22Rv1 (cell line): ENCODE measurements at regions not wholly inside any gene's neighbourhood (a gene's known extent, or its start where the extent isn't known, plus 50 kb on each side); places are given as distances from the start of the nearest gene placed in this dataset.

ENCODE experiments used
- ZFX ChIP-seq: fragments of 450-650 bp; IDR thresholded peaks from 2 replicates; pipeline ENCODE4 v1.6.1; 2017; ENCODE audit warnings: antibody characterized with exemption, borderline replicate concordance
- TF ChIP-seq, protein P1 (sequence below): fragments of 450-650 bp; IDR thresholded peaks from 2 replicates; pipeline ENCODE4 v1.5.1; 2017; ENCODE audit warnings: mild to moderate bottlenecking

DNA sequence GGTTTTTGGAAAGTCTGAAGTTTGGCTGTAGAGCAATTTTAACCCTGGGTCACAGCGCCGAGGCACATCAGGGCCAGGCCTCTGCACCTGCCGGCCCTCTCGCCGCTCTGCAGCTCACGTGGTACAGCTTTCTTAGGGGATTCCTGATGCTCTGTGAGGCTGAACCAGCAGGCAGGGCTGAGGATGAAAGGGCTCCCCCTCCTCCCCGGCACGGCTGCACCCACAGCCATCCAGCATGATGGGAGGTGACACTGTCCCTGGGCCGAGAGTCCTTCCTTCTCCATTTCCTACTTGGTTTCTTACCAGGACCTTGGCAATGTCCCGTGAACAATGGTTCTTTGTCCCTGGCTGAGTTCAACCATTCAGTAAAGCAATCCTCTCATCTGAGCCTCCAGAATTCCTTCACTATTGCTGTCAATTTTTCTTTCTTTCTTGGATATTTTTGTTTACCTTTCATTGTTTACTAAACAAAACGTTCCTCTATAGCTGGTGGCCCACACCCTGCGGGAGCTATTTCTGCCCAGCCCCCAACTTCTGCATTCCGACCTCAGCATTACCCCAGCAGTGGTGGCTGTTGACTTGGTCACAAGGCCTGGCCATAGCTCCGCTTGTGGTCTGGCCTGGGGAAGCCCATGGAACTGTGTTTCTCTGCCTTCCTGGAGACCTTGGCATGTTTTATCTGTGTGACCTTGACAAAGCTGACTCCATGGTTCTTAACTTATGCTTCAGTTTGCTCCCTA is 172.8 kb upstream of the B3GAT1 start:
- TF ChIP-seq, protein P1, sequence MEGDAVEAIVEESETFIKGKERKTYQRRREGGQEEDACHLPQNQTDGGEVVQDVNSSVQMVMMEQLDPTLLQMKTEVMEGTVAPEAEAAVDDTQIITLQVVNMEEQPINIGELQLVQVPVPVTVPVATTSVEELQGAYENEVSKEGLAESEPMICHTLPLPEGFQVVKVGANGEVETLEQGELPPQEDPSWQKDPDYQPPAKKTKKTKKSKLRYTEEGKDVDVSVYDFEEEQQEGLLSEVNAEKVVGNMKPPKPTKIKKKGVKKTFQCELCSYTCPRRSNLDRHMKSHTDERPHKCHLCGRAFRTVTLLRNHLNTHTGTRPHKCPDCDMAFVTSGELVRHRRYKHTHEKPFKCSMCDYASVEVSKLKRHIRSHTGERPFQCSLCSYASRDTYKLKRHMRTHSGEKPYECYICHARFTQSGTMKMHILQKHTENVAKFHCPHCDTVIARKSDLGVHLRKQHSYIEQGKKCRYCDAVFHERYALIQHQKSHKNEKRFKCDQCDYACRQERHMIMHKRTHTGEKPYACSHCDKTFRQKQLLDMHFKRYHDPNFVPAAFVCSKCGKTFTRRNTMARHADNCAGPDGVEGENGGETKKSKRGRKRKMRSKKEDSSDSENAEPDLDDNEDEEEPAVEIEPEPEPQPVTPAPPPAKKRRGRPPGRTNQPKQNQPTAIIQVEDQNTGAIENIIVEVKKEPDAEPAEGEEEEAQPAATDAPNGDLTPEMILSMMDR: no peak
- no peak for TF ChIP-seq ZFX
